ENCODE measurements at regions not wholly inside any gene's neighbourhood (a gene's known extent, or its start where the extent isn't known, plus 50 kb on each side); places are given as distances from the start of the nearest gene placed in this dataset.
"Not testable (repeated sequence)": the region's sequence is repeated elsewhere in the genome, so short reads cannot be mapped to it uniquely, and the experiment has no call there.

DNA sequence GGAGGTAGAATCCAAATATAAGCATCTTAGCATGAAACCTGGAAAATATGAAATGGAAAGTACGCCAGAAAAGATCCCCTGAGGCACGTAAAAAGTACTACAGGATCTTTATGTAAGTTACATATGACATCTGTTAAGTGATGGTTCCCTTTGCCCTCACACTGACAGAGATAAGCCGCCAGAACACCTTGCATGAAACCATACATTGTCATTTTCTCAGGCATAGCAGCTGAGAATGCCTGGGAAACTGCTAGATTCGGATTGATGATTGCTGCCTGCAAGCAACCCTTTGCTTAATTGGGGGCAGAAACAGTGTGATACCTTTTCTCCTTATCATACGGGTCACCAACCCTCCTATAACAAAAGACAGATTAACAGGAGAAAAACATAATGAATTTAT lies 826.6 kb upstream of the LRRN3 start:
- DNase-seq (ENCODE audit: low read depth), result no peak

DNA sequence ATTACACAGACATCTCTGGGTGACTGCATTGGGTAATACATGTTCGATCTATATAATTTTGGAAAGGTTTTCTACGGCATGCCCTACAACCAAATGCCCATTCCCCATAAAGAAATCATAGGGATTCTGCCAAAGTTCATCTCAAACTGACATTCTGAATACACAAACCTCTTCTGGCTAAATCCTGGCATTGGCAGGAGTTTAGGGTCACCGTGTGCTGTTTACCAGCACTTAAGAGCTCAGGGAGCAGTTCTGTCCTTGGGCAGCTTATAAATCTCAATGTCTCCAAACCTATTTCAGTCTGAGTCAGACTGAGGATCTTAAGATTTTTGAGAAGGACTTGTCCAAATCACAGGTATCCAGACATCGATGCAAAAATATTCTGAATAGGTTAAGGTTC lies 809.6 kb upstream of the LRRN3 start:
- no peak for DNase-seq (ENCODE audit: low read depth)

DNA sequence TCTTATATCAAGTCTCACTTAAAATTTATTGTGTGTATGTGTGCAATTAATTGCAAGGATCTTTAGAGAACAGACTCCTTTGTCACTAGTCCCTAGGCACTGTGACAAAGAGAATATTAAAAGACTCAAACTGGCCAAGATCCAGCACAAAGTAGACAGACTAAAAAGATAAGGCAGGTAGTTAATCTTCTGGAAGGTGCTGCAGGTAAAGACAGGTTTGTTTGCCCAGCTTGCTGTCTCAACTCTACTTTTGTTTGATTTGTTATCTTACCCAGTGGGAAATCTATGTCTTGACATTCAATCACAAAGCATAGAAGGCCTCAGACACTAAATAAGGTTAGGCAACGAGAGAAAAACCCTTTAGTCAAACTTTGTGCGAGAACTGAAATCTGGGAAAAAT lies 807.9 kb upstream of the LRRN3 start:
- DNase-seq (ENCODE audit: low read depth), result no peak

DNA sequence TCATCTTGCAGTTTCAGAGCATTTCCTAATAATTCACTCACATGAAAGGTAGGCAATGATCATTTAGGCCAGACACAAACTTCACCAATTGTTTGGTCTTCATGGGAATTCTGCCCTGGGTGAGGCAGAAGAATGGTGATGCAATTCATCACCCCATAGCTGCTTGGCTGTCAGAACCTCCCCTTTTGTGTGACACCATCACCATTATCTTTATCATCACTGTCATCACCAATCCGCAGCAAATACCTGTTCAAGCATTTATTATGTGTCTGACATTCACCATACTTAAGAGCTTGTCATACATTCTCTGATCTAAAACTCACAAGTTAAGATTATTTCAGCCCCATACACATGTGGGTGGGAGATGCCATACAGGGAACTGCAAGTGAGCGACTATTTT lies 799.5 kb upstream of the LRRN3 start:
- DNase-seq (ENCODE audit: low read depth), result no peak

DNA sequence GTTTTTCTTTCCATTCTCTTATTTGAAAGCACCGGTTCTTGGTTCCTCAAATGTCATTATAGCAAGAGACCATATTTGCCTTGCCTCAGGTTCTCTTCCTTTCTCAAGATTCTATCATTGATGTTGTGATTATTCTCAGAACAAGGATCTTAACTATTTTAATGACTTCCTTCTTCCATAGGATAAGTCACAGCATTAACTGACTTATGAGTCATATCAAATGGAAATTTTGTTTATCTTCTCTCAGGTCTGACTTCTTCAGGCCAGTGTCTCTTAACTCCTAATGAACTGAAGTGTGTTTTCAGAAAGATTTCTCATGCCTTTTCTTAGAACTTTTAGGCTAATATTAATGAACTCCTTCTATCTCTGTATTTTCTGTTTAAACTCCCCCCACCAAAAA lies 794.6 kb upstream of the LRRN3 start:
- DNase-seq (ENCODE audit: low read depth), result peak; percentile 53

DNA sequence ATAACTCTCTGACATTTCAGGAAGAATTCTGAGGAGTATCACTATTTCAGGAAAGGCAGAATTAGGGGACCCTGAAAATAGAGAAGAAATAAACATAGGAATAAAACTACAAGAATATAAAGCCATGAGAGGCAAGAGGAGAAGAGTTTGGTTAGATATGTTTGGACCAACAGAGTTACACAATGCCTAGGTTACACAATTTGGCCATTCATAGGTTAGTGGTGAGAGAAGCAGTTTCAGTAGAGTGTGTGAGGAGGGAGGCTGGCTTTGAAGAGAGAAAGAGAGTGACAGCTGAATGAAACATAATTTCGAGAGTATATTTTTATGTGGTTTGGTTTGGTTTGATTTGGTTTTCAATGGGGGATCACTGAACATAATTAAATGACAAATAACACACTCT lies 783.2 kb upstream of the LRRN3 start:
- no peak for DNase-seq (ENCODE audit: low read depth)

DNA sequence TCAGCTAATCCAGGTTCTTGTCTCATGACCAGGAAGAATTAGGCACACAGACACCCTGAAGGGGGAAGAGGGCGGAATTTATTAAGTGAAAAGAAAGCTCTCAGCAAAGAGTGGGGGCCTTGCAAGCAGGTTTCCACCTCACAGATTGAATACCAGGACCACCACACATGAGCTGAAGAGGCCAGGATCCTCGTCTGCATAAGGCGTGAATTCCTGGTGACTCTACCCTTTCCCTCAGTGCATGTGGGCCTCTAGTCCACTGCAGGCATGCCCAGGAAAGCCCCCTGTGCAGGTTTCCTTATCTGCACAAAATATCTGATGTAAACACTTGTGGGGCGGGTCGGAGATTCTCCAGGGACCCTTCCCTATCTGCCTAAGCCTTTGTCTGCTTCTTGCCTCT lies 782.1 kb upstream of the LRRN3 start:
- DNase-seq (ENCODE audit: low read depth), result no peak

DNA sequence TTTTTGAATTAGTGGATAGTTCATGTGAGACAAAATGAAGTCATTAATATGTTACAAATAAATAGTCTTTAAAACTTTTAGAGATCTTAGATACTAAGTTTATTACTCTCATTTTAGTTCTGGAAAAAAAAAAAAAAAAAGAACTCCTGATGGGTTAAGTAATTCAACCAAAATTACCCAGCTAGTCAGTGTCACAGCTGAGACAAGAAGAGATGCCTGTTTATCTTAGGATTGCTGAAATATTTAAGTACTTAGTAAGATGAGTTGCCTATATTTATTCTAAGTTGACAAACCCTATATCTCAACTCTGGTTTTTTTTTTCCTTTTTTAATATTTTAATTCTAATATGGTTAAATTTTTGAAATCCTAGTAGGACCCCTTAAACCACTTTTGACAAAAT lies 781.0 kb upstream of the LRRN3 start:
- peak; percentile 43 for DNase-seq (ENCODE audit: low read depth)

DNA sequence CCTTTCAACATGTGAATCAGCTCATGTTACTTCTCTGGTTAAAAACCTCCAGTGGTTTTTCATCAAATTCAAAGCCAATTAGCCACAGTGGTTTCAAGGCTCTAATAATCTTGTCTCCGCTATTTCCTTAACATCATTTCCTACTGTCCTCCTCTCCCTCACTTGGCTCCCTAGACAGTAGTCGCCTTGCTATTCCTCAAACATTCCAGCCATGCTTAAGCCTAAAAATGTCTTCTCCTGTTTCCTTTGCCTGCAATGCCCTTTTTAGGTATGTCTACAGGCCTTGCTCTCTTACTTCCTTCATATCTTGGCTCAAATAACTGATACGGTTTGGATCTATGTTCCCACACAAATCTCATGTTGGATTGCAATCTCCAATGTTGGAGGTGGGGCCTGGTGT lies 779.4 kb upstream of the LRRN3 start:
- no peak for DNase-seq (ENCODE audit: low read depth)

DNA sequence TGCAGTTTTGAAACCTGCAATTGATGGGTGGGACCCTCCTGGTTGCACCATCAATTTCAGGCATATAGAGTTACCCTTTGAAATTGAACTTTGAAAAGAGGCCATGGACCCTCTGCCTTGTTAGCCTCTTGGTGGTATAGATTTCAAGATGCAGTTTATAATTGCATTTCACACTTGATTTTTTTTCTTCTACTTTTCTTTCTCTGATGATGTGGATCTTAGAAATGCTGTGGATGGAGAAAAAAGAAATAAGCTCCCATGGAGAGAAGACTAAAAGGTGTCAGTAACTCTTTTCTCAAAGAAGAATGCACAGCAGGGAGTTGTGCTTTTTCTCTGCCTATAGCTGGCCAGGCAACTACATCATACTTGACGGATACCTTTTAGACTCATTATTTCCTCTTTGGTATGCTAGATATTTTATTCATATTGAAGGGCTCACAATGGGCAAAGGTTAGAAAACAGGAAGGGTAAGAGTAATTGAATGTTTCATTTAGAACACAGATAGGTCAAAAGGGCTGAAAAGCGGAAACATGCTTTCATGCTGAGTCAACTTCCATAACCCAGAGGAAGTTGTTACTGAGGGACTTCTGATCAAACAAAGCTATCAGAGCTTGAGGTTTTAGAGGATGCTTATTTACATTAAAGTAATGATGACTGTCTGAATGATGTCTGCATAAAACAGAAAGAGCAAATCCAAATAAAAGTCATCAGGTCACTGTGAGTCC lies 773.2 kb upstream of the LRRN3 start:
- peak; percentile 93 for DNase-seq (ENCODE audit: low read depth)

DNA sequence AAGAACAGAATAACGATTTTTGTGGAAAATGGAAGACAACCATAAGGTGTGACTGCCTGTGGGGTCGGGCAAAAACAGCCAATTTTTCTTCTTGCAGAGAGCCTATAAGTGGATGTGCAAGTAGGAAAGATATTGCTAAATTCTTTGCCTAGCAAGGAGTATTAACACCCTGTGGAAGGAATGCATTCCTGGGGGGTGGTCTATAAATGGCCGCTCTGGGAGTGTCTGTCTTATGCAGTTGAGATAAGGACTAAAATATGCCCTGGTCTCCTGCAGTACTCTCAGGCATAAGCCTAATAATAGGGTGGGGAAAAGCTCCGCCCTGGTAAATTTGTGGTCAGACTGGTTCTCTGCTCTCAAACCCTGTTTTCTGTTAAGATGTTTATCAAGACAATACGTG lies 770.6 kb upstream of the LRRN3 start:
- not testable (repeated sequence) for DNase-seq (ENCODE audit: low read depth)

DNA sequence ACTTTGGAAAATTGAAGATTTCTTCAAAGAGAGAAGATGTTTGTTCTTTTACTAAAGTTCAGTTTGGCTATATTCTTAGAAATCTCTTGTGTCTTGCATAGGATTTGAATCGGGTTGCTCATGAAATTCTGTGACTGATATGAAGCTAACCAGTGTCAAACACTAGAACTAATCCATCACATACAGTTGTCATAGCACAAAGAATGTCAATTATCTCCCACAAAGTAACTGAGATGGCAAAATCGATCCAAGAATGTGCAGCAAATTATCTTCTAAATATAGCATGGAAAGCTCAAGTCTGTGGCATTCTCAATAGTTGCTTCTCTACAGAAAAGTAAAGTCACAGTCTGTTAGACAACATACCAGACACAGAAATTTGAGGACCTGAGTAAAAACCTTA lies 768.1 kb upstream of the LRRN3 start:
- DNase-seq (ENCODE audit: low read depth), result no peak

DNA sequence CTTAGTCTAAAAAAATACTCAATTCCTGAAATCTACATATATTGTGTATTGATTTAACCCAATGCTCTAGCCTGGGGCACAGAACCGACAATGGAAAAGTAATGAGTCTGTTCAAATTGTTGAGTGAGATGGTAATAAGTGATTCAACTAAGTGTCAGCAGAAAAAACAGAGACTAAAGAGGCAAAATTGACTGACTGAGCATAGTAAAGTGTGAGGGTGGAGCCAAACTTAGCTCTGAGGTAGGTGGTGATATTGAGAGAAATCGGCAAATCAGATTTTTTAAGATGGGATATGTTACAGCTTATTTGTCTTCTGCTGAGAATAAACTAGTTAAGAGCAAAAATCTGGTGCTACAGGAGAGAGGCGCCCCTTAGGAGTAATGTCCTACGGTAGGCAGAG lies 764.0 kb upstream of the LRRN3 start:
- DNase-seq (ENCODE audit: low read depth), result no peak

DNA sequence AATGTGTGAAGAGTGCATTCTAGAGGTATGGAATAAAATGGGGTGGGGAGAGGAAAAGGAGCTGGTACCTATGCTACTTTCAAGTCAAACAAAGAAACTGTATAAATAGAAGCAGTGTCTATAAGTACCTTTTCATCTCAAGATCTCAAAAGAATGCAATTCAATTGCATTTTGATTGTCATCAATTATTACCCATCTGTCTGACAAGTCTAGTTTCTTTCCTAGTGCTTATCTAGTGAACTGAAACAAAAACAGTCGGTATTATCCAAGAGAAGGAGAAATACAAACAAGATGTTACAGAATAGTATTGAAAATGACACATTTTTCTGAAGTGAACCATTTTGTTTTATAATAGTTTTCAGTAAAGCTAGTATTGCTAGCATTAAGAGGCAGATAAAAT lies 754.5 kb upstream of the LRRN3 start:
- DNase-seq (ENCODE audit: low read depth), result no peak

DNA sequence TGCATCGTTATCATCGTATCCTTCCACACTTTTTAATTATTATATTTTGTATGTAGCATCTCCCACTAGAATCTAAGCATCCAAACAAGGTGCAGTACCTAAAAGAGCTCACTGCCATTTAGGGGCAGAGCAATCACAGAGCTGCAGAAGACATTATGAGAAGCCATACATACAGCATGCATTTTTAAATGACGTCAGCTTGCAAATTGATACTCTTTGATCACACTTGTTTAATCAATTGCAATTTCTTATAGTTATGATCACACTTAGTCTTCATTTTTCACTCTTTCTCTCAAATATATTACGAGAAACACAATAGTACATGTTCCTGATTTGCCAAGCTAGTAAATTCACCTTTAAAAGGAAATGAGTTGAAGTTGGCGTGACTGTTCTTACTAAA lies 753.3 kb upstream of the LRRN3 start:
- DNase-seq (ENCODE audit: low read depth), result no peak

DNA sequence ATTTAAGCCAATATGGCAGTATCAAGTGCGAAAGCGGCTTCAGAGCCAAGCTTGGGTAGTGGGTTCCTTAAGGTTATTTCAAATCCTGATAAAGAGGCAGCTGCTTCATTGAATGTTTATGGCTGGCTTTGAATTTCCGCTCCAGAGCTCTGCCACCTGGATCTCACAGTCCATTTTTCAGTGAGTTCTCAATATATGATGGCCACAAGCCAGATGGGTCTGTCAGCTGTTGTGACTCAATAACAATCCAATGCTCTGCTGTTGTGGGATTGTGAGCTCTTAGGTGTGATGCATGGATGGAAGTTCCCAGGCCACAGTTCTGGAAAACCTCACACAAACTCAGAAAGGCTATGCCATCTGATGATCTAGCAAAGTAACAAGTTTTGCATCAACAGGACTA lies 743.8 kb upstream of the LRRN3 start:
- peak; percentile 11 for DNase-seq (ENCODE audit: low read depth)

DNA sequence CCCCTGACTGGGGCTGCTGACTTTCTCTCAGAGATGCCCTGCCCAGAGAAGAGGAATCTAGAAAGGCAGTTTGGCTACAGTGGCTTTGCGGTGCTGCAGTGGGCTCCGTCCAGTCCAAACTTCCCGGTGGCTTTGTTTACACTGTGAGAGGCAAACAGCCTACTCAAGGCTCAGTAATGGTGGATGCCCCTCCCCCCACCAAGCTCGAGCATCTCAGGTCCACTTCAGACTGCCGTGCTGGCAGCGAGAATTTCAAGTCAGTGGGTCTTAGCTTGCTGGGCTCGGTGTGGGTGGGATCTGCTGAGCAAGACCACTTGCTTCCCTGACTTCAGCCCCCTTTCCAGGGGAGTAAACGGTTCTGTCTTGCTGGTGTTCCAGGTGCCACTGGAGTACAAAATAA lies 734.5 kb upstream of the LRRN3 start:
- no peak for DNase-seq (ENCODE audit: low read depth)

DNA sequence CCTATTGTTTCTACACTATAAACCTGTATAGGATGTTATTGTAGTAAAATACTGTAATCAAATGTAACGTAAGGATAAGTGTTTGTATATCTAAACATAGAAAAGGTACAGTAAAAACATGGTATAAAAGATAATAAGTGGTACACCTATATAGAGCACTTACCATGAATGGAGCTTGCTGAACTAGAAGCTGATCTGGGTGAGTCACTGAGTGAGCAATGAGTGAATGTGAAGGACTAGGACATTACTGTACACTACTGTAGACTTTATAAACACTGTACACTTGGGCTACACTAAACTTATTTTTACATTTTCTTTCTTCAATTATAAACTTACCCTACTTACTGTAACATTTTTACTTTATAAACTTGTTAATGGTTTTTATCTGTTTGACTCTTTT lies 732.9 kb upstream of the LRRN3 start:
- DNase-seq (ENCODE audit: low read depth), result peak; percentile 76

DNA sequence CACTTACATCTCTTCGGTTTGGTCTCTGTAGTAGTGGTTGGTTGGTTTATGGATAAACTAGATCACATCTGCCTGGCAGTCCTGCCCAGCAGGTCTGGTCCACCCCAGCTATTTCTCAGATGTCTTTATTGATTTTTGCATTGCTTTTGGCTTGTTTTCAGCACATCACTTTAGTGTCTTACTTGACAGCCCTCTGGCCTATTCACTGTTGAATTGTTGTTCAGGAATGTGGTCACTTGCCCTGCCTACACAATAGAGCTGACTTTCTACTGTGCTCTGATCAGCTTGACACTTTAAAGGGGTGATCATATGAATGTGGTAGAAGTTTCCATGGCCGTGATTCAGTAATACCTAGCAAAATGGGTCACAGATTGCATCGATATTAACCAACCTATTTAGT lies 719.2 kb upstream of the LRRN3 start:
- DNase-seq (ENCODE audit: low read depth), result no peak

DNA sequence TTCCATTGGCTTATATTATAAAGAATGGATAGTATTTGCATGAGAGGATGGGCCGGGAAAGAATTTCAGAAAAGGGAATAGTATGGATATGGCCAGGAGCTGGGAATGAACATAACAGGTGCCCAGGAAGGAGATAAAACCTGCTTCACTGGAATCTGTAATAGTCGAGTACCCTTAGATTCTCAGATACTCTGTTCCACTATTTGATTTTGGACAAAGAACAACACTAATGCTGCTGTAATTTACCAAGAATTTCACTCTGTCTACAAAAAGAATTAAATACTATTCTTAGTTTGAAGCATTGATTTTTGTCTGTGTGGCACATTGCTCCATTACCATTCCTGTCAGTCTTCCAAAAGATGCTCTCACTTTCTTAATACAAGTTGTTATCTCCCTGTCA lies 718.2 kb upstream of the LRRN3 start:
- no peak for DNase-seq (ENCODE audit: low read depth)

DNA sequence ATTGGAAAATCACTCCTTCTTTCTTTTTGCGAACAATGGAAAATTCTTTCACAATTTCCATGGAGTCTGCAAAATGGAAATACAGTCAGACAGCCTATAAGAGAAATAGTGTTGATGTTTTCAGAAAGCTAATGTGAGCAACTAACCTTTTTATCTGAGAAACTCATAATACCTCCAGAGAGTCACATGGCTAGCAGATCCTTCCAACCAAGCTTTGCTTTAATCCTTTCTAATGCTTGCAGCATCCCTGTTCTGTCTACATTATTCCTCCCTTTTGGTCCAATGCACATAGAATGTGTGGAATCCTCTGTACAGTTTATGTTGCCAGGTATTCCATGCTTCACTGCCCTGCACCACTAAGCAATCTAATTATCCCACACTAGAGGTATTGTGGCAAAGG lies 717.5 kb upstream of the LRRN3 start:
- DNase-seq (ENCODE audit: low read depth), result no peak

DNA sequence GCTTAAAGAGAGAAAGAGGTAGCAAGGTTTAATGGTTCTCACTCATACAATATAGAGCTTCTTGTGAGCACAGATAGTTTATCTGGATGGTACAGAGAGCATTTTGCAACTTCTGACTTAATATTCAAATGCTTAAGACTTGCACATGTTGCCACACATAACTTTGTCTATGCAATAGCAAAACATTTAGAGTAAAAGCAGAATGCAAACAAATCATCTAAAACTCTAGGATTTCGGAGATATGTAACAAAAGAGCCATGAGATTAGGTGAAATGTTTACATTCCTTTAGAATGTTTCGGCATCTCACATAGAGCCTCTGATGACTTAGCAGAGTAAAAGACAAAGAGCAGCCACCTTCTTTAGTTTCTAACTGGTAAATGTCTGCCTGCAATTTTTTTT lies 717.1 kb upstream of the LRRN3 start:
- DNase-seq (ENCODE audit: low read depth), result no peak

DNA sequence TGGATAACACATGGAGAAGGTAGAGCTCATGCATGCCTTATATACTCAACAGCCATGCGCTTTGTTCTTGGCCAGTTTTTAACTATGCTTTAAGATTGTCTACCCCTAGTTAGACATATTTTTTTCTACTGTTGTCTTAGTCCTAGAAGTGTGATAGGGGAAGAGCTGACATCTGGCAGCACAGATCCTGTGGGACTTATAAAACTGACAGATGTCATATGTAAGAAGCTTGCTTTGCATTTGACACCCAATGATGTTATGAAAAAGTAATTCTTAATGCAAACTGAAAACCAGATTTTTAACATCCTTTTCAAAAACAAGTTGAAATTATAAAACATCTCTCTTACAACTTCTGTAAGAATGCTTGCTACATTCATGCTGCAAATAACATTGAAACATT lies 715.9 kb upstream of the LRRN3 start:
- DNase-seq (ENCODE audit: low read depth), result no peak

DNA sequence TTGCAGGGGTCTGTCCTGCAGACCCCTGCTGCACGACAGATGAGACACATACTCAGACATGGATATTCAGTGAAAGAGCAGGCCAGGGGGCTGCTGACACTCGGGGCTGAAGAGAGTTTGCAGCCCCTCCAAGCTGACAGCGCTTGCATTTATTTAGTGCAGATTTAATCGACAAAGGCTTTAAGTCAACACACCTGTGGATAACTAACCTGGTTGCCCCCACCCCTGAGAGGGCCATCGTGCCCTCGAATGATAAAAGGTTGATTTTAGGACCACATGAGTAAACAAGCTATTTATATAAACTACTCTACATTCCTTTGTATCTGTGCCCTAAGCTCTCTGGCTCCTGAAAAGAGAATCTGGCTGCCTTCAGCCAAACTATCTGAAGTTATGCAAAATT lies 708.2 kb upstream of the LRRN3 start:
- no peak for DNase-seq (ENCODE audit: low read depth)

DNA sequence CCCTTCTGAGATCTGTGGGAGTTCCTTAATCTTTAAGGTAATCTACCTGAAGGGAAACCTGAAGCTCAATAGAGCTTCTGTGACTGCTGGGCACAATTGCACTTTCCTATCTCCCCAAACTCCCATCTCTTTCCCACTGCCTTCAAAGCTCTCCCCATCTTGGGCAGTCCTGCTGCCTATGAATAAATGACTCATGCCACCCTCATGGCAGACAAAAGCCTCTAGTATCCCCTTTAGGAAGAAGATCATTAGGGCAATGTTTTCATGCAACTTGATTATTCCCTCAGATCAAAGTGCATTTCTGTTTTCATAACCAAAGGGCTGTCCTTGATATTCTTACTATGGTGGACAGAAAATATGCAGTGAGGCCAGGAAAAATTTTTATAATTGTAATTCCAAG lies 704.9 kb upstream of the LRRN3 start:
- peak; percentile 51 for DNase-seq (ENCODE audit: low read depth)
